HEK293 (cell line): ENCODE measurements at regions not wholly inside any gene's neighbourhood (a gene's known extent, or its start where the extent isn't known, plus 50 kb on each side); places are given as distances from the start of the nearest gene placed in this dataset.

ENCODE experiments used
- CTCF ChIA-PET: fragments of 350-600 bp; formaldehyde crosslinking; extraction: SDS; loops from one replicate; lab custom pipeline; 2021; ENCODE audit warnings: antibody characterized with exemption; lab: Yijun Ruan, JAX
- POLR2A ChIA-PET: fragments of 300-600 bp; formaldehyde crosslinking; extraction: SDS; loops from one replicate; lab custom pipeline; 2020; ENCODE audit warnings: antibody characterized with exemption, inconsistent platforms; lab: Yijun Ruan, JAX
- H3K27ac ChIP-seq: fragments of 200-500 bp; sonication (Bioruptor generic); 2 replicates; pipeline ENCODE4 v1.5.1; 2014; ENCODE audit warnings: low read depth, low read length, control low read depth, inconsistent platforms; ENCODE audit errors: extremely low read depth
- H3K36me3 ChIP-seq, 2 experiments: fragments of 200-500 bp in 1 of 2; sonication (Bioruptor generic) in 1 of 2; 1 replicate in 1 of 2; 2 replicates in 1 of 2; pipeline ENCODE4 v1.5.1; 2014 to 2017; ENCODE audit warnings: inconsistent platforms in 2 of 2, low read length in 2 of 2; ENCODE audit not compliant: control insufficient read depth in 2 of 2, insufficient read depth in 1 of 2
- H3K4me1 ChIP-seq: fragments of 200-500 bp; sonication (Bioruptor generic); 2 replicates; pipeline ENCODE4 v1.5.1; 2014; ENCODE audit warnings: mild to moderate bottlenecking, low read length, inconsistent platforms; ENCODE audit not compliant: control insufficient read depth, insufficient read depth
- H3K4me3 ChIP-seq: 2 replicates; pipeline ENCODE4 v1.5.1; 2011; ENCODE audit warnings: low read depth, mild to moderate bottlenecking, control low read depth, low read length, moderate library complexity
- H3K9me3 ChIP-seq: fragments of 200-500 bp; sonication (Bioruptor generic); 2 replicates; pipeline ENCODE4 v1.5.1; 2014; ENCODE audit warnings: low read depth, low read length, inconsistent platforms; ENCODE audit not compliant: control insufficient read depth, insufficient read depth
- HOXC10 ChIP-seq: sonication (generic); formaldehyde crosslinking; IDR thresholded peaks from 2 replicates; pipeline ENCODE4 v1.8.1; 2023; ENCODE audit warnings: mild to moderate bottlenecking, missing genetic modification reagents
- HOXD13 ChIP-seq: sonication (generic); formaldehyde crosslinking; IDR thresholded peaks from 2 replicates; pipeline ENCODE4 v1.8.0; 2022; ENCODE audit warnings: missing genetic modification reagents, borderline replicate concordance
- KLF9 ChIP-seq: fragments of 450-650 bp; formaldehyde crosslinking; IDR thresholded peaks from 2 replicates; pipeline ENCODE4 v1.5.1; 2016; ENCODE audit warnings: missing biosample characterization, missing genetic modification characterization, low read depth
- MZF1 ChIP-seq: fragments of 450-650 bp; formaldehyde crosslinking; IDR thresholded peaks from 2 replicates; pipeline ENCODE4 v1.5.1; 2017; ENCODE audit warnings: missing biosample characterization, missing genetic modification characterization, borderline replicate concordance
- SETDB1 ChIP-seq: IDR thresholded peaks from one replicate; pipeline ENCODE4 v1.6.1; 2017; ENCODE audit warnings: mild to moderate bottlenecking, low read length, moderate library complexity, mixed read lengths; ENCODE audit not compliant: insufficient read length
- YY1 ChIP-seq: fragments of 450-650 bp; formaldehyde crosslinking; IDR thresholded peaks from 2 replicates; pipeline ENCODE4 v1.5.1; 2018; ENCODE audit warnings: missing biosample characterization, missing genetic modification characterization
- ZFP3 ChIP-seq: fragments of 450-650 bp; formaldehyde crosslinking; IDR thresholded peaks from 2 replicates; pipeline ENCODE4 v1.5.1; 2016; ENCODE audit warnings: low read depth, missing biosample characterization, missing genetic modification characterization
- ZNF148 ChIP-seq: fragments of 450-650 bp; formaldehyde crosslinking; IDR thresholded peaks from 2 replicates; pipeline ENCODE4 v1.5.0; 2017; ENCODE audit warnings: missing biosample characterization, missing genetic modification characterization, borderline replicate concordance
- ZNF223 ChIP-seq: fragments of 450-650 bp; formaldehyde crosslinking; IDR thresholded peaks from 2 replicates; pipeline ENCODE4 v1.5.1; 2016; ENCODE audit warnings: missing biosample characterization, missing genetic modification characterization
- ZNF341 ChIP-seq: fragments of 450-650 bp; formaldehyde crosslinking; IDR thresholded peaks from 2 replicates; pipeline ENCODE4; 2016; ENCODE audit warnings: low read depth, missing biosample characterization, missing genetic modification characterization
- ZNF350 ChIP-seq: fragments of 450-650 bp; formaldehyde crosslinking; IDR thresholded peaks from 2 replicates; pipeline ENCODE4 v1.5.0; 2017; ENCODE audit warnings: missing biosample characterization, mild to moderate bottlenecking, missing genetic modification characterization
- ZNF513 ChIP-seq: fragments of 450-650 bp; IDR thresholded peaks from 2 replicates; pipeline ENCODE4 v1.5.1; 2018; ENCODE audit warnings: missing biosample characterization, missing genetic modification characterization
- ZNF621 ChIP-seq: fragments of 450-650 bp; formaldehyde crosslinking; IDR thresholded peaks from 2 replicates; pipeline ENCODE4 v1.5.1; 2017; ENCODE audit warnings: missing biosample characterization, missing genetic modification characterization
- ZNF664 ChIP-seq: fragments of 450-650 bp; formaldehyde crosslinking; IDR thresholded peaks from 2 replicates; pipeline ENCODE4 v1.5.1; 2016; ENCODE audit warnings: missing biosample characterization, missing genetic modification characterization
- ZNF707 ChIP-seq: fragments of 450-650 bp; formaldehyde crosslinking; IDR thresholded peaks from 2 replicates; pipeline ENCODE4 v1.5.1; 2016; ENCODE audit warnings: missing biosample characterization, missing genetic modification characterization
- ZNF791 ChIP-seq: fragments of 450-650 bp; formaldehyde crosslinking; IDR thresholded peaks from 2 replicates; pipeline ENCODE4 v1.5.1; 2016; ENCODE audit warnings: missing biosample characterization, missing genetic modification characterization
- ZNF843 ChIP-seq: fragments of 450-650 bp; formaldehyde crosslinking; IDR thresholded peaks from 2 replicates; pipeline ENCODE4 v1.5.1; 2016; ENCODE audit warnings: missing biosample characterization, missing genetic modification characterization
- ZSCAN18 ChIP-seq: fragments of 450-650 bp; formaldehyde crosslinking; IDR thresholded peaks from 2 replicates; pipeline ENCODE4 v1.5.1; 2016; ENCODE audit warnings: missing biosample characterization, missing genetic modification characterization
- TF ChIP-seq, protein P1 (sequence below): fragments of 450-650 bp; formaldehyde crosslinking; IDR thresholded peaks from 2 replicates; pipeline ENCODE4 v1.5.1; 2016; ENCODE audit warnings: missing biosample characterization, missing genetic modification characterization

DNA sequence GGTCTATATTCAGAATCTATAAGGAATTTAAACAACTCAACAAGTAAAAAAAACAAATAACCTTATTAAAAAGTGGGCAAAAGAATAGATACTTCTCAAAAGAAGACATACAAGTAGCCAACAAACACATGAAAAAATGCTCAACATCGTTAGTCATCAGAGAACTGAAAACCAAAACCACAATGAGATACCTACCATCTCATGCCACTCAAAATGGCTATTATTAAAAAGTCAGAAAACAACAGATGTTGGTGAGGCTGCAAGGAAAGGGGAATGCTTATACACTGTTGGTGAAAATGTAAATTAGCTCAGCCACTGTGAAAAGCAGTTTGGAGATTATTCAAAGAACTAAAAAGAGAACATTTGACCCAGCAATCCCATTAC is 201.6 kb downstream of the QDPR start:
- H3K9me3 ChIP-seq = no peaks in the 10 kb centered on the region
- ChIA-PET POLR2A (no interaction called here), CTCF (no interaction called here)
- H3K27ac ChIP-seq = no peak overlapping the region
- TF ChIP-seq KLF9 (tag by site-specific recombination) (no peak), ZNF350 (tag by site-specific recombination) (no peak)
- H3K4me3 ChIP-seq = no peak overlapping the region
- no peaks in the 10 kb centered on the region for H3K4me1 ChIP-seq
- no peaks in the 10 kb centered on the region for H3K36me3 ChIP-seq

GRCh38 chr4:17309567-17310268 is 202.2 kb downstream of the QDPR start:
- H3K4me3 ChIP-seq = no peak overlapping the region
- H3K4me1 ChIP-seq = no peaks in the 10 kb centered on the region
- ChIA-PET POLR2A (no interaction called here), CTCF (no interaction called here)
- H3K27ac ChIP-seq = no peak overlapping the region
- no peaks in the 10 kb centered on the region for H3K9me3 ChIP-seq
- H3K36me3 ChIP-seq = no peaks in the 10 kb centered on the region
- TF ChIP-seq ZNF148 (tag by site-specific recombination) = no peak
- TF ChIP-seq HOXC10 (CRISPR knock-in tag) = no peak
- TF ChIP-seq, protein P1, sequence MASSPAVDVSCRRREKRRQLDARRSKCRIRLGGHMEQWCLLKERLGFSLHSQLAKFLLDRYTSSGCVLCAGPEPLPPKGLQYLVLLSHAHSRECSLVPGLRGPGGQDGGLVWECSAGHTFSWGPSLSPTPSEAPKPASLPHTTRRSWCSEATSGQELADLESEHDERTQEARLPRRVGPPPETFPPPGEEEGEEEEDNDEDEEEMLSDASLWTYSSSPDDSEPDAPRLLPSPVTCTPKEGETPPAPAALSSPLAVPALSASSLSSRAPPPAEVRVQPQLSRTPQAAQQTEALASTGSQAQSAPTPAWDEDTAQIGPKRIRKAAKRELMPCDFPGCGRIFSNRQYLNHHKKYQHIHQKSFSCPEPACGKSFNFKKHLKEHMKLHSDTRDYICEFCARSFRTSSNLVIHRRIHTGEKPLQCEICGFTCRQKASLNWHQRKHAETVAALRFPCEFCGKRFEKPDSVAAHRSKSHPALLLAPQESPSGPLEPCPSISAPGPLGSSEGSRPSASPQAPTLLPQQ (tag by site-specific recombination) = no peak
- no peak for TF ChIP-seq ZNF223 (tag by site-specific recombination)
- TF ChIP-seq ZFP3 (tag by site-specific recombination) = no peak
- TF ChIP-seq MZF1 (tag by site-specific recombination) = no peak
- no peak for TF ChIP-seq ZNF513 (tag by site-specific recombination)
- TF ChIP-seq SETDB1 = no peak
- no peak for TF ChIP-seq ZNF843 (tag by site-specific recombination)
- no peak for TF ChIP-seq ZNF621 (tag by site-specific recombination)
- no peak for TF ChIP-seq ZNF341 (tag by site-specific recombination)
- no peak for TF ChIP-seq ZNF664 (tag by site-specific recombination)
- no peak for TF ChIP-seq ZNF791 (tag by site-specific recombination)
- TF ChIP-seq HOXD13 (CRISPR knock-in tag) = no peak
- TF ChIP-seq YY1 (tag by site-specific recombination) = no peak
- TF ChIP-seq ZNF707 (tag by site-specific recombination) = no peak
- no peak for TF ChIP-seq ZSCAN18 (tag by site-specific recombination)
